Spleen (tissue), 11 donors: ENCODE measurements at regions not wholly inside any gene's neighbourhood (a gene's known extent, or its start where the extent isn't known, plus 50 kb on each side); places are given as distances from the start of the nearest gene placed in this dataset.

Source experiments
- DNase-seq: peaks from one replicate; pipeline ENCODE4 v3.0.0-alpha.2; 2020
- H3K27ac ChIP-seq, 8 donors: fragments of 200-600 bp; sonication (generic) in 7 of 8; 1 replicate in 4 of 8; 2 replicates in 4 of 8; pipeline versions ENCODE4 v1.5.0 to v1.8.0; 2016 to 2021; ENCODE audit warnings: inconsistent platforms in 4 of 8, mild to moderate bottlenecking in 4 of 8, moderate library complexity in 1 of 8
- H3K27me3 ChIP-seq, 7 donors: fragments of 200-600 bp; sonication (generic) in 6 of 7; replicated peaks in 1 of 7; 1 replicate in 4 of 7; 2 replicates in 3 of 7; pipeline versions ENCODE4 v1.5.0 to v1.8.0; 2016 to 2021; ENCODE audit warnings: inconsistent platforms in 3 of 7, mild to moderate bottlenecking in 1 of 7
- H3K36me3 ChIP-seq, 6 donors: fragments of 200-600 bp; sonication (generic) in 5 of 6; 1 replicate in 4 of 6; 2 replicates in 2 of 6; pipeline versions ENCODE4 v1.5.0 to v1.8.0; 2016 to 2021; ENCODE audit warnings: inconsistent platforms in 2 of 6
- H3K4me1 ChIP-seq, 6 donors: fragments of 200-600 bp; sonication (generic) in 5 of 6; 1 replicate in 3 of 6; 2 replicates in 3 of 6; pipeline versions ENCODE4 v1.5.0 to v1.8.0; 2016 to 2021; ENCODE audit warnings: inconsistent platforms in 3 of 6
- H3K4me3 ChIP-seq, 8 donors: fragments of 200-600 bp; sonication (generic) in 7 of 8; 1 replicate in 4 of 8; 2 replicates in 4 of 8; pipeline versions ENCODE4 v1.5.0 to v1.8.0; 2016 to 2021; ENCODE audit warnings: inconsistent platforms in 4 of 8, mild to moderate bottlenecking in 4 of 8, moderate library complexity in 2 of 8
- H3K9me3 ChIP-seq, 8 donors: fragments of 200-600 bp; sonication (generic) in 7 of 8; 1 replicate in 4 of 8; 2 replicates in 4 of 8; pipeline versions ENCODE4 v1.5.0 to v1.8.0; 2016 to 2021; ENCODE audit warnings: inconsistent platforms in 4 of 8
- CTCF ChIP-seq, 11 experiments: fragments of 200-600 bp in 7 of 11; fragments of 450-650 bp in 4 of 11; sonication (generic) in 4 of 11; IDR thresholded peaks in 8 of 11; conservative IDR thresholded peaks in 3 of 11; 1 replicate in 7 of 11; 2 replicates in 4 of 11; pipeline versions ENCODE4 v1.4.0 to v1.8.0; 2016 to 2021; ENCODE audit warnings: antibody characterized with exemption in 11 of 11, inconsistent platforms in 4 of 11, mild to moderate bottlenecking in 1 of 11
- POLR2A ChIP-seq, 3 donors: fragments of 450-650 bp; IDR thresholded peaks; one replicate each; pipeline ENCODE4 v1.5.1; 2017; ENCODE audit warnings: antibody characterized with exemption in 3 of 3, mild to moderate bottlenecking in 1 of 3
- POLR2AphosphoS5 ChIP-seq, 3 donors: sonication (generic); formaldehyde crosslinking; IDR thresholded peaks; one replicate each; pipeline ENCODE4 v1.5.1; 2017; ENCODE audit warnings: antibody characterized with exemption in 3 of 3
- WGBS, 5 donors: extraction: QIAGEN DNeasy Blood & Tissue Kit in 3 of 5; methylation state at CpG; one replicate each; pipeline versions ENCODE4 v1.1.5 to v1.1.7; 2013 to 2018; 5-methylcytosine and 5-hydroxymethylcytosine counted together
- intact Hi-C: fragments of 100-400 bp; cut with DNase I; formaldehyde crosslinking; loops from one replicate; pipeline ENCODE4 v1.15.0; 2023; ENCODE audit warnings: low total_unique reads
- donor health status: healthy with polysubstance abuse.
- donor health status: DM: no; HTN: no; CAD: no; lungs with moderate emphysema.
- donor health status: DM: no; HTN: no; CAD: no.
- donor health status: Bipolar disorder and iron deficiency.
- donor health status: healthy.
- donor health status: DM: no; HTN: no; CAD: no.
- donor health status: DM: yes; HTN: yes; CAD: no.

DNA sequence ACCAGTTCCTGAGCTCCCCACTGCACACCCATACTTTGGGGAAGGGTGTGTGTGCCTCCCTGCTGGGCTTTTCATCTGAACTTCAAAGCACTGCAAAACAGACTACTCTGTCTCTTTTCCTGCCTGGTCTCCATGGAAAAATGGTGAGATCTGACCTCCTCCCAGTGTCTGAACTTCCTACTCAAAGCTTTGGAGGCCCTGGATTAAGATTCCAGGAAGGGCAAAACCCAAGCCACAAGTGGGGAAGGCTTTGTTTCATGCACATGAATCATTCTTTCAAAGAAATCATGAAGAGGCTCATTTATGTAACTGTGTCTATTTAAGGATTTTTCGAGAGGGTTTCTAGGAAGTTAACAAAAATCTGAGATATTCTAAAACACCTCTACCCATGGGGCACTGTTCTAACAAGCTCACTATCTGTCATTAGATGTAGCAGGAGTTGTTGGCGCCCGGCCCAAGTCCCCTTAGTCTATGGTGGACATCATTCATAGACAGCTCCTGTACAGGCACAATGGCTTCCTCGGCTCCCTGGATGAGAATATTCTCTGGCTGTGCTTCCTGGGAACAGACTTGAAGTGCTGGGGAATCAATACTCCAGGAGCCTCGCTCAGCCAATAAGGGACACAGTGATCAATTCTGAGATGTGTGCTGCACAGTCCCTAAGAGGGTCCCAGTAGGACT, 224.0 kb downstream of the KTN1 start:
- 80 to 90% (median 86%) methylated on average over 5 of the region's 5 CpGs for WGBS, 5 donors

GRCh38 chr14:55805250-55805649, 225.2 kb downstream of the KTN1 start:
- WGBS, 5 donors: 74 to 84% (median 74%) methylated on average over 3 of the region's 3 CpGs
- DNase-seq: no peak
- Histone ChIP-seq H3K36me3 (no peaks in the 10 kb centered on the region), H3K27ac (no peak overlapping the region), H3K4me1 (peaks cover 0 to 24% (median 15%) of the 10 kb centered on the region in 6 donors), H3K9me3 (no peaks in the 10 kb centered on the region), H3K27me3 (no peaks in the 10 kb centered on the region), H3K4me3 (no peak overlapping the region)
- intact Hi-C loops: no loop called here
- no peak for TF ChIP-seq CTCF (IDR thresholded peaks at IDR 0.05 in 8 of 11, conservative IDR thresholded peaks at IDR 0.05 in 3 of 11)
- TF ChIP-seq POLR2A (IDR thresholded peaks at IDR 0.05): no peak
- no peak for TF ChIP-seq POLR2AphosphoS5 (IDR thresholded peaks at IDR 0.05)

More for the DNA sequence above, 224.0 kb downstream of the KTN1 start:
- H3K27ac ChIP-seq: peak overlapping the region in 2 of 8 donors; percentile 2 to 11
- intact Hi-C loops: no loop called here
- H3K36me3 ChIP-seq: no peaks in the 10 kb centered on the region
- H3K27me3 ChIP-seq: no peaks in the 10 kb centered on the region
- H3K9me3 ChIP-seq: no peaks in the 10 kb centered on the region
- no peak overlapping the region for H3K4me3 ChIP-seq
- H3K4me1 ChIP-seq: peaks cover 0 to 24% (median 15%) of the 10 kb centered on the region in 6 donors
- DNase-seq: no peak
- TF ChIP-seq CTCF (IDR thresholded peaks at IDR 0.05 in 8 of 11, conservative IDR thresholded peaks at IDR 0.05 in 3 of 11) (no peak), POLR2A (IDR thresholded peaks at IDR 0.05) (no peak)

DNA sequence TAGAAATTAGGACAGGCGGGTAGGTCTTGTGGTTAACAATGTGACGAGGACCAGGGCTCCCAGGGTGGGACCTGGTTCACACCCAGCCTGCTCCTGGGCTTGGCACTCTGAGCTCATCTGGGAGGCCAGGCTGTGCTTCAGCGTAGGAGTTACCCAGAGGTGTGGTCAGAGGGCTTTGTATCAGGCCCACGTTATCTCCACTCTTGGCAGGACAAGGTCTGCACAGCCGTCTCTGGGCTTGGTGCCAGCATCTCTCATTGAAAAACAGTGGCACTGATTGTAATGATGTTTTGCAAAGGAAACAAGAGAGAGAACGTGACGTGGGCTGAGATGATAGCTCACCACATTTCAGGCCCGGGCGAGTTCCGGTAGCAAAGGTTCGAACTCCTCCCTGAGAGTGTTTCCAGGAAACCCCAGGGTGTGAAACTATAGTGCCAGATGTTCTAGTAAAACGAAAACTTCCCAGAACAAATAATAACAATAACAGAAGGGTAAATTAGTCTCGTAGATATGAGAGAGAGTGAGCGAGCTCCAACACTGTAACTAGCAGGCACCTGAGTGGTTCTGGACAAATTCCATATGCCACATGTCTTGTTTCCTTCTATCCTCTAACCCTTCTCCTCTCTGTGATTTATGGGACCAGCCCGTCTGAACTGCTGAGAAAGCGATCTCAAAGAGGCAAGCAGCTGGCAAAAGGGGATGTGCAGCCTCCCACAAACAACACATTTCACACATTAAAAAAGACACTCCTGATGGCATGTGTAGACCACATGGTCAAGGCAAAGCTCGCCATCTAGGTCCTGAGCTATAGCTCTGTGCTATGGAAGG, 227.3 kb downstream of the KTN1 start:
- H3K9me3 ChIP-seq: peaks cover 0 to 4% (median 0%) of the 10 kb centered on the region in 8 donors
- no peaks in the 10 kb centered on the region for H3K36me3 ChIP-seq
- DNase-seq: peak; percentile 88
- intact Hi-C loops: no loop called here
- H3K27me3 ChIP-seq: no peaks in the 10 kb centered on the region
- peak overlapping the region; percentile 34 to 87 (median 74) for H3K27ac ChIP-seq
- H3K4me3 ChIP-seq: no peak overlapping the region
- peaks cover 0 to 24% (median 15%) of the 10 kb centered on the region in 6 donors for H3K4me1 ChIP-seq
- TF ChIP-seq POLR2AphosphoS5 (IDR thresholded peaks at IDR 0.05): peak; percentile 58 to 88 (median 81)
- no peak for TF ChIP-seq POLR2A (IDR thresholded peaks at IDR 0.05)
- 18 to 30% (median 20%) methylated on average over 17 of the region's 17 CpGs for WGBS, 5 donors

- peaks cover 0 to 4% (median 0%) of the 10 kb centered on the region in 8 donors for H3K9me3 ChIP-seq
- H3K27me3 ChIP-seq: no peaks in the 10 kb centered on the region
- no peaks in the 10 kb centered on the region for H3K36me3 ChIP-seq
- no peak for DNase-seq
- no peak for TF ChIP-seq POLR2AphosphoS5 (IDR thresholded peaks at IDR 0.05)
- no peak for TF ChIP-seq CTCF (IDR thresholded peaks at IDR 0.05 in 8 of 11, conservative IDR thresholded peaks at IDR 0.05 in 3 of 11)
- TF ChIP-seq POLR2A (IDR thresholded peaks at IDR 0.05): no peak
- peaks cover 0 to 24% (median 15%) of the 10 kb centered on the region in 6 donors for H3K4me1 ChIP-seq
- 64 to 83% (median 79%) methylated on average over 2 of the region's 2 CpGs for WGBS, 5 donors
- no peak overlapping the region for H3K4me3 ChIP-seq
- peak overlapping the region in 7 of 8 donors; percentile 34 to 87 (median 76) for H3K27ac ChIP-seq
- intact Hi-C loops: no loop called here
Measured at GRCh38 chr14:55807881-55808379, 227.9 kb downstream of the KTN1 start.
